ENCODE measurements at regions not wholly inside any gene's neighbourhood (a gene's known extent, or its start where the extent isn't known, plus 50 kb on each side); places are given as distances from the start of the nearest gene placed in this dataset.

DNA sequence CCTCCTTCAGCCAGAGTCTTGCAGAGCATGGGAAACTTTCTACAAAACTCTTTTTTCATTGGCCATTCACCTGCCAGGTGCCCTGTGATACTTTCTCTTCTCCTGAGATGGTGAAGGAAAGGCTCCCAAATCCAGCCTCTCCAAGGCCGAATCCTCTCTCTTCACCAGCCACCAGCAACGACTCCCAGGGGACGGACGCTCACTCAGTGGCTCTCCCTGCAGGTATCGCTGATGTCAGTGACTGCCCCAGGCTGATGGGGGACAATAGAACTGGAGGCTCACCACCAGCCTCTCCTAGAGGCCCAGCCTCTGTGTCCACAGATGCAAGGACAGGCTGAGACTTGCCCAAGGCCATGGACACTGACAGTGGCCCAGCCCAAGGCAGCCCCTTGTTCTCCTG is 204.1 kb downstream of the BCL11B start (continued):
- TF ChIP-seq, protein P1, sequence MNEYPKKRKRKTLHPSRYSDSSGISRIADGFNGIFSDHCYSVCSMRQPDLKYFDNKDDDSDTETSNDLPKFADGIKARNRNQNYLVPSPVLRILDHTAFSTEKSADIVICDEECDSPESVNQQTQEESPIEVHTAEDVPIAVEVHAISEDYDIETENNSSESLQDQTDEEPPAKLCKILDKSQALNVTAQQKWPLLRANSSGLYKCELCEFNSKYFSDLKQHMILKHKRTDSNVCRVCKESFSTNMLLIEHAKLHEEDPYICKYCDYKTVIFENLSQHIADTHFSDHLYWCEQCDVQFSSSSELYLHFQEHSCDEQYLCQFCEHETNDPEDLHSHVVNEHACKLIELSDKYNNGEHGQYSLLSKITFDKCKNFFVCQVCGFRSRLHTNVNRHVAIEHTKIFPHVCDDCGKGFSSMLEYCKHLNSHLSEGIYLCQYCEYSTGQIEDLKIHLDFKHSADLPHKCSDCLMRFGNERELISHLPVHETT (CRISPR knock-in tag; conservative IDR thresholded peaks at IDR 0.05) = no peak
- TF ChIP-seq, protein P2, sequence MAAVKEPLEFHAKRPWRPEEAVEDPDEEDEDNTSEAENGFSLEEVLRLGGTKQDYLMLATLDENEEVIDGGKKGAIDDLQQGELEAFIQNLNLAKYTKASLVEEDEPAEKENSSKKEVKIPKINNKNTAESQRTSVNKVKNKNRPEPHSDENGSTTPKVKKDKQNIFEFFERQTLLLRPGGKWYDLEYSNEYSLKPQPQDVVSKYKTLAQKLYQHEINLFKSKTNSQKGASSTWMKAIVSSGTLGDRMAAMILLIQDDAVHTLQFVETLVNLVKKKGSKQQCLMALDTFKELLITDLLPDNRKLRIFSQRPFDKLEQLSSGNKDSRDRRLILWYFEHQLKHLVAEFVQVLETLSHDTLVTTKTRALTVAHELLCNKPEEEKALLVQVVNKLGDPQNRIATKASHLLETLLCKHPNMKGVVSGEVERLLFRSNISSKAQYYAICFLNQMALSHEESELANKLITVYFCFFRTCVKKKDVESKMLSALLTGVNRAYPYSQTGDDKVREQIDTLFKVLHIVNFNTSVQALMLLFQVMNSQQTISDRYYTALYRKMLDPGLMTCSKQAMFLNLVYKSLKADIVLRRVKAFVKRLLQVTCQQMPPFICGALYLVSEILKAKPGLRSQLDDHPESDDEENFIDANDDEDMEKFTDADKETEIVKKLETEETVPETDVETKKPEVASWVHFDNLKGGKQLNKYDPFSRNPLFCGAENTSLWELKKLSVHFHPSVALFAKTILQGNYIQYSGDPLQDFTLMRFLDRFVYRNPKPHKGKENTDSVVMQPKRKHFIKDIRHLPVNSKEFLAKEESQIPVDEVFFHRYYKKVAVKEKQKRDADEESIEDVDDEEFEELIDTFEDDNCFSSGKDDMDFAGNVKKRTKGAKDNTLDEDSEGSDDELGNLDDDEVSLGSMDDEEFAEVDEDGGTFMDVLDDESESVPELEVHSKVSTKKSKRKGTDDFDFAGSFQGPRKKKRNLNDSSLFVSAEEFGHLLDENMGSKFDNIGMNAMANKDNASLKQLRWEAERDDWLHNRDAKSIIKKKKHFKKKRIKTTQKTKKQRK (IDR thresholded peaks at IDR 0.05; ENCODE audit: low read length) = no peak
- TF ChIP-seq, protein P3, sequence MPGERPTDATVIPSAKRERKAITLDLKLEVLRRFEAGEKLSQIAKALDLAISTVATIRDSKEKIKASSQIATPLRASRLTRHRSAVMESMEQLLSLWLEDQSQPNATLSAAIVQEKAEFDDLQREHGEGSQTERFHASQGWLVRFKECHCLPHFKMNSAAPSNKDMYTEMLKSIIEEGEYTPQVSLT (CRISPR knock-in tag; IDR thresholded peaks at IDR 0.05; ENCODE audit: borderline replicate concordance, low read depth) = no peak

DNA sequence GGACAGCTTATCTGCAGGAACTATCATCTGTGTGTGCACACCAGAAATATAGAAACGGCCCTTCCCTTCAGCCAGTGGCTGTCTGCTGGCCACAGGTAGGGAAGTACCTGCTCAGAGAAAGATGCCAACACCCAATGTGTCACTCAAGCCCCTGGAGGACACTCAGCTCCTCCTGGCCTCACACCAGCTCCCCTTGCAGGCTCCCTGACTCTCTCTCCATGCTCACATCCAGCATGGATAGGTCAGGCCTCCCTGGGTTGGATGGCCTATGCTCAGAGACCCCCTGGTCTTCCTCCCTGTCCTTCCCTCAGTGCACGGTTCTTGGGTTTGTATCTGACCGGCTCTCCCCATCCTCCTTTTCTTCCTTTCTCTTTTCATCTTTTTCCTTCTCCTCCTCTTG is 202.1 kb downstream of the BCL11B start:
- Histone ChIP-seq H3K9me3 (ENCODE audit: low read length) (peaks cover 7% of the 10 kb centered on the region; the same call in 1 of the 2 replicates), H4K20me1 (ENCODE audit: insufficient read depth, low read length) (no peaks in the 10 kb centered on the region), H3K4me1 (ENCODE audit: insufficient read depth, low read length) (no peaks in the 10 kb centered on the region), H3K36me3 (replicated peaks in 1 of 2; ENCODE audit: control insufficient read depth in 1 of 2, insufficient read depth in 2 of 2, low read length in 2 of 2) (no peaks in the 10 kb centered on the region), H3K79me2 (ENCODE audit: insufficient read depth, low read length) (no peaks in the 10 kb centered on the region), H3K4me3 (replicated peaks in 1 of 3; ENCODE audit: insufficient read depth in 1 of 3, low read depth in 2 of 3, low read length in 3 of 3) (no peak overlapping the region), H3K27me3 (ENCODE audit: control insufficient read depth in 1 of 2, insufficient read depth in 2 of 2, low read length in 2 of 2) (no peaks in the 10 kb centered on the region; a peak in 1 of 5 replicates), H2AFZ (ENCODE audit: low read length) (no peak overlapping the region), H3K27ac (ENCODE audit: extremely low read length, insufficient read depth, low read length) (no peak overlapping the region), H3K4me2 (ENCODE audit: low read depth, low read length) (no peak overlapping the region), H3K9ac (ENCODE audit: insufficient read depth, low read depth, low read length) (no peak overlapping the region)
- WGBS (ENCODE audit: low lambda C conversion rate) = 0% methylated on average over 2 of the region's 3 CpGs
- FAIRE-seq (no peak), DNase-seq (ENCODE audit: low spot score) (no peak), ATAC-seq (no peak)
- TF ChIP-seq, protein P4, sequence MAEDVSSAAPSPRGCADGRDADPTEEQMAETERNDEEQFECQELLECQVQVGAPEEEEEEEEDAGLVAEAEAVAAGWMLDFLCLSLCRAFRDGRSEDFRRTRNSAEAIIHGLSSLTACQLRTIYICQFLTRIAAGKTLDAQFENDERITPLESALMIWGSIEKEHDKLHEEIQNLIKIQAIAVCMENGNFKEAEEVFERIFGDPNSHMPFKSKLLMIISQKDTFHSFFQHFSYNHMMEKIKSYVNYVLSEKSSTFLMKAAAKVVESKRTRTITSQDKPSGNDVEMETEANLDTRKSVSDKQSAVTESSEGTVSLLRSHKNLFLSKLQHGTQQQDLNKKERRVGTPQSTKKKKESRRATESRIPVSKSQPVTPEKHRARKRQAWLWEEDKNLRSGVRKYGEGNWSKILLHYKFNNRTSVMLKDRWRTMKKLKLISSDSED (CRISPR knock-in tag; IDR thresholded peaks at IDR 0.05) = no peak
- TF ChIP-seq ZNF44 (CRISPR knock-in tag; IDR thresholded peaks at IDR 0.05) (no peak), RXRA (CRISPR knock-in tag; IDR thresholded peaks at IDR 0.05) (no peak), ZNF850 (CRISPR knock-in tag; conservative IDR thresholded peaks at IDR 0.05) (no peak), TCF12 (IDR thresholded peaks at IDR 0.05) (no peak), TCF12 (CRISPR knock-in tag; IDR thresholded peaks at IDR 0.05) (no peak)
- POLR2A ChIA-PET = no interaction called here
- no TSS peak for BruUV-seq (replicated peaks)
- intact Hi-C loops (cut with micrococcal nuclease; ENCODE audit: unreplicated experiment) = no loop called here
- in situ Hi-C loops (cut with HindIII; ENCODE audit: extremely low pct_ligation_motif_present, low pct_unique_long_range_greater_than_20kb) = no loop called here
- CTCF ChIA-PET (ENCODE audit: low intra/inter-chr PET ratio, low total read pairs) = no interaction called here

Data from HepG2 (cell line).